ENCODE measurements at regions not wholly inside any gene's neighbourhood (a gene's known extent, or its start where the extent isn't known, plus 50 kb on each side); places are given as distances from the start of the nearest gene placed in this dataset.
"Not testable (repeated sequence)": the region's sequence is repeated elsewhere in the genome, so short reads cannot be mapped to it uniquely, and the experiment has no call there.

DNA sequence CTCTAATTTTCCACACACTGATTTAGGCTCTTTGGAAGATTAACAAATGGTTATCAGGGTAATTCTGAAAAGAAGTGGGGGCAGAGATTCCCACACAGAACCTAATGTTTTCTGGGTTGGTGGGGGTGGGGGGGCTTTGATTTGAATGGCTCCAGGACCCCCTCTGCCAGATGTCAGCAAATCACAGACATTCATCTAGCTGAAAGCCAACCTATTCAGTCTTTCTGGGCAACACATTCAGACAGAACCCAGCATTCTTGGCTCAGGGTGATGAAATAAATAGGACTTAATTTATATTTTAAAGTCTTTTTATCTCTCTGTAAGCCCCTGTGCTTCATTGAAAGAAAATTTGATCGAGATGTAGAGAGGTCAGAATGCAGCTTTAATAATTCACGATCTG, 533.2 kb downstream of the XYLT1 start:
- Histone ChIP-seq H3K27ac (ENCODE audit: low read depth, low read length) (no peak overlapping the region), H3F3A (ENCODE audit: insufficient read depth) (no peaks in the 10 kb centered on the region), H3K79me2 (ENCODE audit: insufficient read depth, low read length) (no peaks in the 10 kb centered on the region), H3K9me2 (replicated peaks; ENCODE audit: insufficient read depth, low read length) (no peaks in the 10 kb centered on the region), H3K4me2 (ENCODE audit: low read depth, low read length, poor library complexity, severe bottlenecking) (no peak overlapping the region), H3K9ac (ENCODE audit: low read length) (no peak overlapping the region), H3K4me3 (ENCODE audit: insufficient read depth, low read length, poor library complexity, severe bottlenecking) (no peak overlapping the region), H3K27me3 (ENCODE audit: low read length) (no peaks in the 10 kb centered on the region), H4K20me1 (ENCODE audit: low read depth, low read length) (no peaks in the 10 kb centered on the region), H2AFZ (ENCODE audit: low read depth, low read length, severe bottlenecking) (no peak overlapping the region), H3K36me3 (ENCODE audit: low read length) (no peaks in the 10 kb centered on the region), H3K9me3 (ENCODE audit: insufficient read depth, low read length) (no peaks in the 10 kb centered on the region)
- TF ChIP-seq EZH2phosphoT487 (conservative IDR thresholded peaks at IDR 0.05; ENCODE audit: low read length): no peak

DNA sequence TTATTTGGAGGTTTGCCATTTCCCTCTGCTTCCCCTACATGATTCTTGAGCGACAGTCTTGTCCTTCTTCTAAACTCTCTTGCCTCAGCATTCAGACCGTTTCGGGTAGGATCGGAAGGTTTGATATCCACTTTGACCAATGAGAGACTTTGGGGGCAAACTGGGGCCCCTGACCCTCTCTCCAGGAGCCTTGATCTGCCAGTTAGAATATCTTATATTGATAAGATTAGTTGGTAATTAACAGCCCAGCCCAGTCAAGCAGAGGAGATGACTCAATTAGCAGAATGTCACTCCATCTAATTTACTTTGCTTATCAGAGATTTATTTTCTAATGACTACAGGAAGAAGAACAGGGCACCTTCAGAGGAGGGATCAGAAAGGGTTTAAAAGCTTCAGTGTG, 532.8 kb downstream of the XYLT1 start:
- no peak overlapping the region for H2AFZ ChIP-seq (ENCODE audit: low read depth, low read length, severe bottlenecking)
- H3K27me3 ChIP-seq (ENCODE audit: low read length): no peaks in the 10 kb centered on the region
- H4K20me1 ChIP-seq (ENCODE audit: low read depth, low read length): no peaks in the 10 kb centered on the region
- no peak overlapping the region for H3K4me2 ChIP-seq (ENCODE audit: low read depth, low read length, poor library complexity, severe bottlenecking)
- TF ChIP-seq, protein P1, sequence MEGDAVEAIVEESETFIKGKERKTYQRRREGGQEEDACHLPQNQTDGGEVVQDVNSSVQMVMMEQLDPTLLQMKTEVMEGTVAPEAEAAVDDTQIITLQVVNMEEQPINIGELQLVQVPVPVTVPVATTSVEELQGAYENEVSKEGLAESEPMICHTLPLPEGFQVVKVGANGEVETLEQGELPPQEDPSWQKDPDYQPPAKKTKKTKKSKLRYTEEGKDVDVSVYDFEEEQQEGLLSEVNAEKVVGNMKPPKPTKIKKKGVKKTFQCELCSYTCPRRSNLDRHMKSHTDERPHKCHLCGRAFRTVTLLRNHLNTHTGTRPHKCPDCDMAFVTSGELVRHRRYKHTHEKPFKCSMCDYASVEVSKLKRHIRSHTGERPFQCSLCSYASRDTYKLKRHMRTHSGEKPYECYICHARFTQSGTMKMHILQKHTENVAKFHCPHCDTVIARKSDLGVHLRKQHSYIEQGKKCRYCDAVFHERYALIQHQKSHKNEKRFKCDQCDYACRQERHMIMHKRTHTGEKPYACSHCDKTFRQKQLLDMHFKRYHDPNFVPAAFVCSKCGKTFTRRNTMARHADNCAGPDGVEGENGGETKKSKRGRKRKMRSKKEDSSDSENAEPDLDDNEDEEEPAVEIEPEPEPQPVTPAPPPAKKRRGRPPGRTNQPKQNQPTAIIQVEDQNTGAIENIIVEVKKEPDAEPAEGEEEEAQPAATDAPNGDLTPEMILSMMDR (IDR thresholded peaks at IDR 0.05; ENCODE audit: insufficient read depth, low read length, poor library complexity, severe bottlenecking): no peak
- no peak for TF ChIP-seq EZH2phosphoT487 (conservative IDR thresholded peaks at IDR 0.05; ENCODE audit: low read length)
- H3K27ac ChIP-seq (ENCODE audit: low read depth, low read length): no peak overlapping the region
- H3F3A ChIP-seq (ENCODE audit: insufficient read depth): no peaks in the 10 kb centered on the region
- H3K4me3 ChIP-seq (ENCODE audit: insufficient read depth, low read length, poor library complexity, severe bottlenecking): no peak overlapping the region
- no peaks in the 10 kb centered on the region for H3K9me2 ChIP-seq (replicated peaks; ENCODE audit: insufficient read depth, low read length)
- no peaks in the 10 kb centered on the region for H3K36me3 ChIP-seq (ENCODE audit: low read length)
- H3K79me2 ChIP-seq (ENCODE audit: insufficient read depth, low read length): no peaks in the 10 kb centered on the region
- H3K9me3 ChIP-seq (ENCODE audit: insufficient read depth, low read length): no peaks in the 10 kb centered on the region
- H3K9ac ChIP-seq (ENCODE audit: low read length): no peak overlapping the region

DNA sequence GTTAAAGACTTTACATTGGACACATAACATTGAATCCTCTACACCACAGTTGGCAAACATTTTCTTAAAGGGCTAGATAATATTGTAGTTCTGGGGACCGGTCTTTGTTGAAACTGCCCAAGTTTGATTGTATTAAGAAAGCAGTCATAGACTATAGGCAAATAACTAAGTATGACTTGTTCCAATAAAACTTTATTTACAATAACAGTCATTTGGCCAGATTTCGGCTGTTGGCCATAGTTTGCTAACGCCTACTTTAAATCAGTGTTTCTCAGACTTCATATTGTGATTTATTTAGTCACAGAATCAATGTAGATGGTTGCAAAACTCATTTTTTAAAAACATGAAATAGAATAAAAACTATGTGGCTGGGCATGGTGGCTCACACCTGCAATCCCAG, 531.8 kb downstream of the XYLT1 start:
- TF ChIP-seq, protein P1 (IDR thresholded peaks at IDR 0.05; ENCODE audit: insufficient read depth, low read length, poor library complexity, severe bottlenecking): no peak
- TF ChIP-seq EZH2phosphoT487 (conservative IDR thresholded peaks at IDR 0.05; ENCODE audit: low read length): no peak
- Histone ChIP-seq H2AFZ (ENCODE audit: low read depth, low read length, severe bottlenecking) (no peak overlapping the region), H3K27ac (ENCODE audit: low read depth, low read length) (no peak overlapping the region), H3F3A (ENCODE audit: insufficient read depth) (no peaks in the 10 kb centered on the region), H3K4me2 (ENCODE audit: low read depth, low read length, poor library complexity, severe bottlenecking) (no peak overlapping the region), H3K4me3 (ENCODE audit: insufficient read depth, low read length, poor library complexity, severe bottlenecking) (no peak overlapping the region), H3K36me3 (ENCODE audit: low read length) (no peaks in the 10 kb centered on the region), H3K9me3 (ENCODE audit: insufficient read depth, low read length) (no peaks in the 10 kb centered on the region), H4K20me1 (ENCODE audit: low read depth, low read length) (no peaks in the 10 kb centered on the region), H3K9me2 (replicated peaks; ENCODE audit: insufficient read depth, low read length) (no peaks in the 10 kb centered on the region), H3K79me2 (ENCODE audit: insufficient read depth, low read length) (no peaks in the 10 kb centered on the region), H3K9ac (ENCODE audit: low read length) (no peak overlapping the region), H3K27me3 (ENCODE audit: low read length) (no peaks in the 10 kb centered on the region)

DNA sequence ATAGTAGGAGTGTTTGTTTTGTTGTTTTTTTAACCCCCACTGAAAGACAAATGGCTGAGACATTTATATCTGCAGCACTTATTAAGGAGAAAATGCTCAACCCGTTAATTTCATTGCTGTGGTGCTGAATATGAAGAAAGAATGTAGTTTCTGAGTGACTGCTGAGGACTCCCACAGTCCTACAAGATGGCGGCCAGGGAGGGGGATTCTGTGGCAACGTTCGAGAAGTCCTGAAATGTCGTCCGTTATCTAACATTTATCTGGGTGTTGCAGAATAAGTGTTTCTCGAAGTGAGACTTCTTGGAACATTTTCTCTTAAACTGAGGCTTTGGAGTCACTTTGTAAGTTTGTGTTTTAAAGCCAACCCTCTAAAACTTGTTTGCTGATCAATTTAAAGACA, 530.4 kb downstream of the XYLT1 start:
- Histone ChIP-seq H4K20me1 (ENCODE audit: low read depth, low read length) (no peaks in the 10 kb centered on the region), H3F3A (ENCODE audit: insufficient read depth) (no peaks in the 10 kb centered on the region), H3K79me2 (ENCODE audit: insufficient read depth, low read length) (no peaks in the 10 kb centered on the region), H3K27ac (ENCODE audit: low read depth, low read length) (no peak overlapping the region), H3K27me3 (ENCODE audit: low read length) (no peaks in the 10 kb centered on the region), H3K4me2 (ENCODE audit: low read depth, low read length, poor library complexity, severe bottlenecking) (no peak overlapping the region), H3K36me3 (ENCODE audit: low read length) (no peaks in the 10 kb centered on the region), H3K9me3 (ENCODE audit: insufficient read depth, low read length) (no peaks in the 10 kb centered on the region), H2AFZ (ENCODE audit: low read depth, low read length, severe bottlenecking) (no peak overlapping the region), H3K9ac (ENCODE audit: low read length) (no peak overlapping the region), H3K4me3 (ENCODE audit: insufficient read depth, low read length, poor library complexity, severe bottlenecking) (no peak overlapping the region), H3K9me2 (replicated peaks; ENCODE audit: insufficient read depth, low read length) (no peaks in the 10 kb centered on the region)
- no peak for TF ChIP-seq EZH2phosphoT487 (conservative IDR thresholded peaks at IDR 0.05; ENCODE audit: low read length)
- TF ChIP-seq, protein P1 (IDR thresholded peaks at IDR 0.05; ENCODE audit: insufficient read depth, low read length, poor library complexity, severe bottlenecking): no peak

DNA sequence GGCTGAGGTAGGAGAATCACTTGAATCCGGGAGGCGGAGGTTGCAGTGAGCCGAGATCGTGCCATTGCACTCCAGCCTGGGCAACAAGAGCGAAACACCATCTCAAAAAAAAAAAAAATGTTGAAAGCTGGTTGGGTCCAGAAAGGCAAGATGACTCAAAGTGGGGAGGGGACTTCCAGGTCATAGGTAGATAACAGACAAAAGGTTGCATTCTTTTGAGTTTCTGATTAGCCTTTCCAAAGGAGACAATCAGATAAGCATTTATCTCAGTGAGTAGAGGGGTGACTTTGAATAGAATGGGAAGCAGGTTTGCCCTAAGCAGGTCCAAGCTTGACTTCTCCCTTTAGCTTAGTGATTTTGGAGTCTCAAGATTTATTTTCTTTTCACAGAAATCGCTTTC, 527.9 kb downstream of the XYLT1 start:
- H3K27me3 ChIP-seq (ENCODE audit: low read length); H3K4me3 ChIP-seq (ENCODE audit: insufficient read depth, low read length, poor library complexity, severe bottlenecking); H3K9ac ChIP-seq (ENCODE audit: low read length); H2AFZ ChIP-seq (ENCODE audit: low read depth, low read length, severe bottlenecking); H3F3A ChIP-seq (ENCODE audit: insufficient read depth); H3K9me2 ChIP-seq (replicated peaks; ENCODE audit: insufficient read depth, low read length); H4K20me1 ChIP-seq (ENCODE audit: low read depth, low read length); H3K79me2 ChIP-seq (ENCODE audit: insufficient read depth, low read length); H3K27ac ChIP-seq (ENCODE audit: low read depth, low read length); H3K9me3 ChIP-seq (ENCODE audit: insufficient read depth, low read length); H3K36me3 ChIP-seq (ENCODE audit: low read length); H3K4me2 ChIP-seq (ENCODE audit: low read depth, low read length, poor library complexity, severe bottlenecking): not testable (repeated sequence)

All from SU-DHL-6 (cell line).